Suprapubic skin (tissue), 4 donors: ENCODE measurements at regions not wholly inside any gene's neighbourhood (a gene's known extent, or its start where the extent isn't known, plus 50 kb on each side); places are given as distances from the start of the nearest gene placed in this dataset.

Source experiments
- CTCF ChIP-seq, 2 donors: fragments of 200-600 bp in 1 of 2; fragments of 450-650 bp in 1 of 2; sonication (generic) in 1 of 2; IDR thresholded peaks; one replicate each; pipeline ENCODE4 v1.5.1; 2016 to 2019; ENCODE audit warnings: antibody characterized with exemption in 2 of 2, mild to moderate bottlenecking in 1 of 2, moderate library complexity in 1 of 2
- EP300 ChIP-seq: sonication (generic); formaldehyde crosslinking; IDR thresholded peaks from one replicate; pipeline ENCODE4 v1.6.1; 2017; ENCODE audit warnings: antibody characterized with exemption
- POLR2A ChIP-seq, 2 donors: fragments of 450-650 bp; IDR thresholded peaks; one replicate each; pipeline ENCODE4 v1.6.1; 2017; ENCODE audit warnings: antibody characterized with exemption in 2 of 2, mild to moderate bottlenecking in 2 of 2, moderate library complexity in 2 of 2
- POLR2AphosphoS5 ChIP-seq, 3 donors: sonication (generic); formaldehyde crosslinking; IDR thresholded peaks; one replicate each; pipeline ENCODE4 v1.6.1; 2017; ENCODE audit warnings: antibody characterized with exemption in 3 of 3

DNA sequence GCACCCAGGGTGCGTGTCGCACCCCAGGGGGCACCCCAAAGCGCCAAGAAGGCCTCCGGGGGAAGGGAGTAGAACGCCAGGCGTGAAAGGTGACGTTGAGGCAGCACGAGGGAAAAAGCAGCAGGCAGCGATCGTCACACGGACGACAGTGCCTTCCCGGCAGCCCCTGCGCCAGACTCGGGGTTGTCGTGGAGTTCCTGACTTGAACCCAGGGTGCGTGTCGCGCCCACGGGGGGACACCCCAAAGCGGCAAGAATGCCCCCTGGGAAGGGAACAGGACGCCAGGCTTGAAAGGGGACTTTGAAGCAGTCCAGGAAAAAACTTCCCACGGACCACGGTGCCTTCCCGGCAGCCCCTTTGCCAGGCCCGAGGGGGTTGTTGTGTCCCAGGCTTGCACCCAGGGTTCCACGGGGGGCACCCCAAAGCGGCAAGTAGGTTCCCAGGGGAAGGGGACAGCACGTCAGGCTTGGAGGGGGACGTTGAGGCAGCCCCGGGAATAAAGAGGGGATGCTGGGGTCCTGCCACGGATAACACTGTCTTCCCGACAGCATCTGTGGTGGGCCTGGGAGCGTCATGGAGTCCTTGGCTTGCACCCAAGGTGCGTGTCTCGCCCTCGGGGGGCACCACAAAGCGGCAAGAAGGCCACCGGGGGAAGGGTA, 159.2 kb upstream of the ALG10B start:
- no peak for TF ChIP-seq POLR2AphosphoS5 (IDR thresholded peaks at IDR 0.05)
- no peak for TF ChIP-seq CTCF (IDR thresholded peaks at IDR 0.05)
- no peak for TF ChIP-seq POLR2A (IDR thresholded peaks at IDR 0.05)
- TF ChIP-seq EP300, result no peak
